MCF 10A (cell line): ENCODE measurements at regions not wholly inside any gene's neighbourhood (a gene's known extent, or its start where the extent isn't known, plus 50 kb on each side); places are given as distances from the start of the nearest gene placed in this dataset.

Source experiments
- BruUV-seq: library from RNA; stranded (reverse); fragments of 400-500 nt; replicated peaks from 2 replicates; lab custom pipeline; 2021; lab: Mats Ljungman, UMichigan
- CTCF ChIA-PET: fragments of 300-600 bp; sonication (Branson Sonifier 250); formaldehyde crosslinking; extraction: SDS; loops from one replicate; lab custom pipeline; 2021; ENCODE audit warnings: antibody characterized with exemption, inconsistent platforms; lab: Yijun Ruan, JAX
- POLR2A ChIA-PET: fragments of 300-600, 350-650 bp; sonication (Branson Sonifier 250); formaldehyde crosslinking; extraction: SDS; loops from one replicate; lab custom pipeline; 2020; ENCODE audit warnings: antibody characterized with exemption, inconsistent platforms; lab: Yijun Ruan, JAX
- DNase-seq: peaks from one replicate; pipeline ENCODE4 v3.0.0-alpha.2; 2018; ENCODE audit not compliant: unreplicated experiment
- H3K27ac Mint-ChIP-seq: one replicate; pipeline ENCODE4 v1.8.0; 2022; ENCODE audit warnings: mild to moderate bottlenecking, low read depth, mixed read lengths; ENCODE audit not compliant: unreplicated experiment
- H3K27me3 Mint-ChIP-seq: one replicate; pipeline ENCODE4 v1.8.0; 2022; ENCODE audit warnings: mixed read lengths; ENCODE audit not compliant: insufficient read depth, unreplicated experiment
- H3K36me3 Mint-ChIP-seq: one replicate; pipeline ENCODE4 v1.8.0; 2022; ENCODE audit warnings: mild to moderate bottlenecking, moderate library complexity, mixed read lengths; ENCODE audit not compliant: insufficient read depth, unreplicated experiment
- H3K4me1 Mint-ChIP-seq: one replicate; pipeline ENCODE4 v1.8.0; 2022; ENCODE audit warnings: mixed read lengths; ENCODE audit not compliant: insufficient read depth, unreplicated experiment
- H3K4me3 Mint-ChIP-seq: one replicate; pipeline ENCODE4 v1.8.0; 2022; ENCODE audit warnings: mild to moderate bottlenecking, moderate library complexity, mixed read lengths; ENCODE audit not compliant: unreplicated experiment
- H3K9me3 Mint-ChIP-seq: one replicate; pipeline ENCODE4 v1.8.0; 2022; ENCODE audit warnings: mixed read lengths; ENCODE audit not compliant: unreplicated experiment
- intact Hi-C: fragments of 100-400 bp; cut with micrococcal nuclease; formaldehyde crosslinking; loops from 2 replicates; pipeline ENCODE4 v1.14.1; 2022
- TF ChIP-seq, protein P1 (sequence below): fragments of 200-600 bp; IDR thresholded peaks from one replicate; pipeline ENCODE4 v1.8.0; 2022; ENCODE audit warnings: antibody characterized with exemption, mild to moderate bottlenecking; ENCODE audit not compliant: unreplicated experiment

DNA sequence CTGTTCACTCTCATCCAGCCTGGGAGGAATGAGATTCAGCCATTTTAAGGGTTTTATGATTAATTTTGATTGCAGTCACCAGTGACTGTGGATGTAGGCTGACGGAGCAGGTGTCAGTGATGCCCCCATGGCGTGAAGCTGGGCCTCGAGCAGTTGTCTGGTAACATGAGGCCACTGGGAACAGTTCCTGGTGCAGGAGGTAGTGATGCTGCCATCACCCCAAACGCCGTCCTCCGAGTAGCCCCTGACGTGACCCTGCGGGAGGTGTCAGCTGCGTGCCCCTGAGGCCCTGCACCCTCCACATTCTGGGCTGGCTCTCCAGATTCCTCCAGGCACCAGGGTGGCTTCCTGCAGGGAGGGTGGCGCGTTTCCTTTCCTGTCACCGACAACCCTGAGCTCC is 277.2 kb downstream of the TEX29 start:
- POLR2A ChIA-PET: no interaction called here

DNA sequence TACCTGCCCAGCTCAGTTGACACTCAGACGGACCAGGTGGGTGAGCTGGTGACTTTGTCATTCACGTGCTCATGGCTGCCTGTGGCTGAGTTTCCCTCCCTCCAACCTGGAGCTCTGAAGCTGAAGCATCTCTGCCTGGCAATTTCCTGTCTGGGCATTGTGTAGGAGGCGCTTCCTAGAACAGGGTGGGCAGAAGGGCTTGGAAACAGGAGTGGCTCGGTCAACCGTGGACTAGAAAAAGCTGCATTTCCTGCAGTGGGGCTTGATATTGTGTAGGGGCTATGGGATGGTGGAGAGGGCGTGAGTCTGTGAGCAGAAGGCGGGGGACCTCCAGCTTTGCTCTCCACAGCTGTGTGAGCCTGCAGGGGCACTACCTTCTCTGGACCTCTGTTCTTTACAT is 278.3 kb downstream of the TEX29 start:
- ChIA-PET POLR2A (no interaction called here), CTCF (no interaction called here)
- BruUV-seq: no TSS peak
- no peak overlapping the region for H3K4me3 Mint-ChIP-seq
- no peak for DNase-seq
- intact Hi-C loops: no loop called here
- H3K4me1 Mint-ChIP-seq: no peaks in the 10 kb centered on the region
- H3K36me3 Mint-ChIP-seq: no peaks in the 10 kb centered on the region
- TF ChIP-seq, protein P1, sequence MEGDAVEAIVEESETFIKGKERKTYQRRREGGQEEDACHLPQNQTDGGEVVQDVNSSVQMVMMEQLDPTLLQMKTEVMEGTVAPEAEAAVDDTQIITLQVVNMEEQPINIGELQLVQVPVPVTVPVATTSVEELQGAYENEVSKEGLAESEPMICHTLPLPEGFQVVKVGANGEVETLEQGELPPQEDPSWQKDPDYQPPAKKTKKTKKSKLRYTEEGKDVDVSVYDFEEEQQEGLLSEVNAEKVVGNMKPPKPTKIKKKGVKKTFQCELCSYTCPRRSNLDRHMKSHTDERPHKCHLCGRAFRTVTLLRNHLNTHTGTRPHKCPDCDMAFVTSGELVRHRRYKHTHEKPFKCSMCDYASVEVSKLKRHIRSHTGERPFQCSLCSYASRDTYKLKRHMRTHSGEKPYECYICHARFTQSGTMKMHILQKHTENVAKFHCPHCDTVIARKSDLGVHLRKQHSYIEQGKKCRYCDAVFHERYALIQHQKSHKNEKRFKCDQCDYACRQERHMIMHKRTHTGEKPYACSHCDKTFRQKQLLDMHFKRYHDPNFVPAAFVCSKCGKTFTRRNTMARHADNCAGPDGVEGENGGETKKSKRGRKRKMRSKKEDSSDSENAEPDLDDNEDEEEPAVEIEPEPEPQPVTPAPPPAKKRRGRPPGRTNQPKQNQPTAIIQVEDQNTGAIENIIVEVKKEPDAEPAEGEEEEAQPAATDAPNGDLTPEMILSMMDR: no peak
- no peak overlapping the region for H3K27ac Mint-ChIP-seq
- peaks cover 37% of the 10 kb centered on the region for H3K9me3 Mint-ChIP-seq
- H3K27me3 Mint-ChIP-seq: no peaks in the 10 kb centered on the region

More for the DNA sequence above, 277.2 kb downstream of the TEX29 start:
- TF ChIP-seq, protein P1: no peak
- no TSS peak for BruUV-seq
- H3K36me3 Mint-ChIP-seq: no peaks in the 10 kb centered on the region
- CTCF ChIA-PET: no interaction called here
- H3K4me3 Mint-ChIP-seq: no peak overlapping the region
- no peak for DNase-seq
- intact Hi-C loops: no loop called here
- peaks cover 33% of the 10 kb centered on the region for H3K9me3 Mint-ChIP-seq
- H3K4me1 Mint-ChIP-seq: no peaks in the 10 kb centered on the region
- no peak overlapping the region for H3K27ac Mint-ChIP-seq
- H3K27me3 Mint-ChIP-seq: no peaks in the 10 kb centered on the region

DNA sequence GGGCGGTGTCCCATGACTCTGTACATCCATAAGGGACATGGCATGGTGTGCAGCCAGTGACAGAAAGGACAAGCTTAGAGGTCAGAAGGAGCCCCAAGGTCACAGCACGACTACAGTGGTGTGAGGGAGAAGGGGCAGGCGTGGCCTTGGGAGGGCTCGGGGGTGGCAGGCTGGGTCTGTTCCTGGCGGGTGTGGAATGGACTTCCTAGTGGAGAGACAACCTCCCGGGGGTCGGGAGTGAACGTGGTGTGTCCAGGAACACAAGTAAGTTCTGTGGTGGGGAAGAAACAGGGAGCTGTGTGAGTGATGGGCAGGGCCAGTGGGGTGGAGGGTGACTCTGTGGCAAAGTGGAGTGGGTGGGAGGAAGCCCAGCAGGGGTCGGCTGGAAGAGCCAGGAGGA is 279.3 kb downstream of the TEX29 start:
- ChIA-PET POLR2A (no interaction called here), CTCF (no interaction called here)
- TF ChIP-seq, protein P1: no peak
- Mint-ChIP-seq H3K4me3 (no peak overlapping the region), H3K4me1 (no peaks in the 10 kb centered on the region), H3K27me3 (no peaks in the 10 kb centered on the region), H3K27ac (no peak overlapping the region), H3K36me3 (no peaks in the 10 kb centered on the region), H3K9me3 (peaks cover 37% of the 10 kb centered on the region)
- no peak for DNase-seq
- no TSS peak for BruUV-seq
- intact Hi-C loops: no loop called here

DNA sequence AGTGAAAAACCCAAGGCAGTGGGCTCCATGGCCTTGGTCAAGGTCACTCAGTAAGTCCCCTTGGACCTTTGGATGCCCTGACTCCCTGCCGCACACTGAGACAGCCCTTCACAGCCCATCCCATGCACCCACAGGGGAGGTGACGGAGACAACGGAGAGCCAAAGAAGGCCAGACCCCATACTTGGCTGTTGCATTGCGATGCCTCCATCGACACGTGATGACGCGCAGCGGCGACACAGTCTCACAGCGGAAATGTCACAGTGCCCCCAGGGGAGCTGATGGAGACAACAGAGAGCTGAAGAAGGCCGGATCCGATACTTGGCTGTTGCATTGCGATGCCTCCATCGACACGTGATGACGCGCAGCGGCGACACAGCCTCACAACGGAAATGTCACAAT is 282.4 kb downstream of the TEX29 start:
- H3K36me3 Mint-ChIP-seq: no peaks in the 10 kb centered on the region
- intact Hi-C loops: no loop called here
- H3K9me3 Mint-ChIP-seq: peaks cover 42% of the 10 kb centered on the region
- H3K27ac Mint-ChIP-seq: no peak overlapping the region
- BruUV-seq: no TSS peak
- no peak for DNase-seq
- ChIA-PET POLR2A (no interaction called here), CTCF (no interaction called here)
- H3K27me3 Mint-ChIP-seq: no peaks in the 10 kb centered on the region
- H3K4me1 Mint-ChIP-seq: no peaks in the 10 kb centered on the region
- H3K4me3 Mint-ChIP-seq: no peak overlapping the region
- TF ChIP-seq, protein P1: no peak
